NT2/D1 (cell line): ENCODE measurements at regions not wholly inside any gene's neighbourhood (a gene's known extent, or its start where the extent isn't known, plus 50 kb on each side); places are given as distances from the start of the nearest gene placed in this dataset.

Source experiments
- SUZ12 ChIP-seq: IDR thresholded peaks from 2 replicates; pipeline ENCODE4 v1.6.1; 2011; ENCODE audit not compliant: insufficient read length, insufficient read depth; ENCODE audit errors: extremely low read depth
- YY1 ChIP-seq: IDR thresholded peaks from 2 replicates; pipeline ENCODE4 v1.6.1; 2011; ENCODE audit not compliant: insufficient read length, insufficient read depth
- ZNF274 ChIP-seq: IDR thresholded peaks from 2 replicates; pipeline ENCODE4 v1.6.1; 2011; ENCODE audit warnings: mild to moderate bottlenecking, low read depth, low read length

DNA sequence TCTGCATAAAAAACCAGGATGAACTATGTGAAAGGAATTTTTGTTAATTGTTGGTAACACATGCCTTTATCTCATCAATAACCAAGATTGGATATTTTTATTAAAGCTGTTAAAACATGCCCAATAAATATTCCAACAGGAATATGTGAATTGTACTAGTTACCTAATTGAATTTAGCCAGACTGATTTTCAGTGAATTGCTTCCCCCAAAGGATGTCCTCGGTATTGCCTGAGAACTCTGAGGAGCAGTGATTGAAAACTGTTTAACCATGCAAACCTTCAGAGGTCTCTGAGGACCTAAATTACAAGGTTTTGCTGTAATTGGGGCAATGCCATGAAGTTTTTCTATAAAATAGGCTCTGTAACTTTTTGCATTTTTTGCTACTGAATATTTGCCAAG is 66.6 kb downstream of the BLTP1 start:
- TF ChIP-seq ZNF274: no peak
- no peak for TF ChIP-seq SUZ12
- no peak for TF ChIP-seq YY1
